Fibroblast of skin of scalp (primary cell): ENCODE measurements at regions not wholly inside any gene's neighbourhood (a gene's known extent, or its start where the extent isn't known, plus 50 kb on each side); places are given as distances from the start of the nearest gene placed in this dataset.
A peak's percentile ranks its signal among the peaks of the same experiment; 100 is the strongest.
"Not testable (repeated sequence)": the region's sequence is repeated elsewhere in the genome, so short reads cannot be mapped to it uniquely, and the experiment has no call there.

Source experiments
- DNase-seq: peaks from one replicate; pipeline ENCODE4 v3.0.0-alpha.2; 2013

DNA sequence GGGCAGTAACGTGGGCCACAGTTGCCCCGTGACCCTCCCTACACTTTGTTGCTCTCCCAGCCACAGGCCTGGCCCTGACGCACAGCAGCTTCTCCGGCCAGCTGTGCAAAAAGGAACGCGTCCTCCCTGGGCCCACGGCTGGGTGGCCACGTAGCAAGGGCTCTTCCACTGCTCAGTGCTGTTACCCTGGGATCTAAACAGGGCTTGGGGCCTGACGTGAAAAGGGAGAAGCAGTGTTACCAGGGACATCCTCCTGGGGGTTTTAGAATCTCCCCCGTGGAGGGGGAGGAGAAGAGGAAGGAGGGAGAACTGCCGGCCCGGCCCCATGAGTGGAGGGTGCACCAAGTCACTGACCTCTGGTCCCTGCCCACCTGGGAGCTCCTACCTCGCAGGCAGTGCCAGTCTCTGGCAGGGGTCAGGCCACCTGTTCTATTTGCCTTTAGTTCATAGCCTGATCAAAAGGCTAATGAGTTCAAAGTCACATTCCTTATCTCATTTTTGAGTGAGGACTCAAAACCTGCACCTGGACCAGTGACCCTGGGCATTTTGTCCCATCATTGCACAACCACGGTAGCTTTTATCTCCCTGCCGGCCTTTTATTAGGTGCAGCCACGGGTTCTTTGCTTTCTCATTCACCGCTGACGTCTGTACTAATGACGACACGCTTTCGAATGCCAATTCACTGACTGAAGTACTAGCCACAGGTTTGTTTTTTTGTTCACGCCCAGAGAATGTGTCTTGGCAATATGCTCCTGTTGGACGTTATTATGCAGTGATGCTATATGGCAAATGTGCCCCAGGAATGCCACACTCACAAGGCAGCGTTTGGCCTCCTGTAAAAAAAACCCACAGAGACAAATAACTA lies 4424.6 kb upstream of the TPTE start:
- not testable (repeated sequence) for DNase-seq

DNA sequence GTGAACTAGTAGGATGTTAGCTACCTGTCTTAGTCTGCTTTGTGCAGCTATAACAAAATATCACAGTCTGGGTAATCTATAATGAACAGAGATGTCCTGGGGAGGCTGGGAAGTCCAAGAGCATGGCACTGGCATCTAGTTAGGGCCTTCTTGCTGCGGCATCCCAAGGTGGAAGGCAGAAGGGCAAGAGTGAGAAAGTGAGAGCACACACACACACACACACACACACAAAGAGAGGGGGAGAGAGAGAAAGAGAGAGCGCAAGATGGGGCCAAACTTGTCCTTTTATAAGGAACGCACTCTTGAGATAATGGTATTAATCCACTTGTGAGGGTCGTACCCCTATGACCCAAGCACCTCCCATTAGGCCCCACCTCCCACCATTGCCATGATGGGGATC lies 4423.6 kb upstream of the TPTE start:
- DNase-seq = not testable (repeated sequence)

DNA sequence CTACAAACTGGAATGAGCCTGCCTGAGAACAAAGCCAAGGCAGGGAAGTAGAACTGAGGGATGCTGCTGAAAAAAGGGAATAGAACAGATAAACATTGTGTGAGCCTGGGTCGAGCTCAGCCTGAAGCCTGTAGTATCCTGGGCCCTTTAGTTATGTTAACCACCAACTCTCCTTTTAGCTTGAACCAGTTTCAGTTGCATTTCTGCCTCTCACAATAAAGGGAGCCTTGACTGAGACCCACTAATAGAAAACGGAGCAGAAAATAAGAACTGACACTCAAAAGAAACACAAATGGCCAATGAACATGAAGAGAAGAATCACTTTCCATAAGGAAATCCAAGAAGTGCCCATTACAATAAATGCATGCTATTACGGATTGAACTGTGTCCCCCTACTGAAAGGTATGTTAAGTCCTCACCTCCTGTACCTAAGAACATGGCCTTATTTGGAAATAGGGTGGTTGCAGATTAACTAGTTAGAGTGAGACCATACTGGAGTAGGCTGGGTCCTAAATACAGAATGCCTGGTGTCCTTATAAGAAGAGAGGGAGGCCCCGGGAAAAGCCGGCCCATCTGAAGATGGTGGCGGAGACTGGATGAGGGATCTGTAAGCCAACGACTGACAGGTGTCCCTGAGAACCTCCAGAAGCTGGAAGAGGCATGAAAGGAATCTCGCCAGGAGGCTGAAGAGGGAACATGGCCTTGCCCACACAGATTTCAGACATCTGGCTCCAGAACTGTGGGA lies 4423.0 kb upstream of the TPTE start:
- not testable (repeated sequence) for DNase-seq

DNA sequence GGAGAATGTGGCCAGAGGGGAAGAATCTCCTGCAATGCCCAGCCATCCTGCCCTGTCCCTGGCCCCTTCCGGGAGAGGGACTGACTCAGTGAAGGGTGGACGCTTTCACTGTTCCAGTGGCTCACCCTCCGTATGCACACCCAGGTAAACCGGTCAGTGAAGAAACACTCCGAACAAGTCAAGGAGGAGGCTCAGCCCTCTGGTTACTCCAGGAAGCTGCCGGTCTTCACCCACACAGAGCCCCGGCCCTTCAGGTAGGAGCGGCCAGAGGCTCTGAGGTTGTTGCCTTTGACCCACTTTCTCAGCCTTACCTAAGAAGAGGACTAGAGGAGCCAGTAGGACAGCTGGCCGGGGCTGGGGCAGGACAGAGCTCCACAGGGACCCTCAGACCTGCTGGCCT lies 4419.8 kb upstream of the TPTE start:
- not testable (repeated sequence) for DNase-seq

DNA sequence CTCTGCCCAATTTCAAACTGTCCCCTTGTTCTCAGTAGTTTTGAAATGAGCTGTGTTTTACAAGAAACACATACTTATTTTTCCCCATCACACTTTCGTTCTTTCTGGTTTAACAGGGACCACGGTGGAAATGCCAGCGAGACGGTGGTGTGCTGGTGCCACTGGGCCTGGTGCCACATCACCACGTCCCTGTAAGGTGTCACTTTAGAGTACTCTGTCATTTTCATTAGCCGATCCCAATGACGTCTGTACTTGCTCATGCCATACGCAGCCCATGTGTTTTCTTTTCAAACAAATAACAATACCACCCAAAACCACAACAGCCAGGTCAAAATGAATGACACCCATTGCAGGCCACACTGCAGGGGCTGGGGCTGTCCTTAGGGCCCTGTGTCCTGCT lies 4416.8 kb upstream of the TPTE start:
- DNase-seq = not testable (repeated sequence)

DNA sequence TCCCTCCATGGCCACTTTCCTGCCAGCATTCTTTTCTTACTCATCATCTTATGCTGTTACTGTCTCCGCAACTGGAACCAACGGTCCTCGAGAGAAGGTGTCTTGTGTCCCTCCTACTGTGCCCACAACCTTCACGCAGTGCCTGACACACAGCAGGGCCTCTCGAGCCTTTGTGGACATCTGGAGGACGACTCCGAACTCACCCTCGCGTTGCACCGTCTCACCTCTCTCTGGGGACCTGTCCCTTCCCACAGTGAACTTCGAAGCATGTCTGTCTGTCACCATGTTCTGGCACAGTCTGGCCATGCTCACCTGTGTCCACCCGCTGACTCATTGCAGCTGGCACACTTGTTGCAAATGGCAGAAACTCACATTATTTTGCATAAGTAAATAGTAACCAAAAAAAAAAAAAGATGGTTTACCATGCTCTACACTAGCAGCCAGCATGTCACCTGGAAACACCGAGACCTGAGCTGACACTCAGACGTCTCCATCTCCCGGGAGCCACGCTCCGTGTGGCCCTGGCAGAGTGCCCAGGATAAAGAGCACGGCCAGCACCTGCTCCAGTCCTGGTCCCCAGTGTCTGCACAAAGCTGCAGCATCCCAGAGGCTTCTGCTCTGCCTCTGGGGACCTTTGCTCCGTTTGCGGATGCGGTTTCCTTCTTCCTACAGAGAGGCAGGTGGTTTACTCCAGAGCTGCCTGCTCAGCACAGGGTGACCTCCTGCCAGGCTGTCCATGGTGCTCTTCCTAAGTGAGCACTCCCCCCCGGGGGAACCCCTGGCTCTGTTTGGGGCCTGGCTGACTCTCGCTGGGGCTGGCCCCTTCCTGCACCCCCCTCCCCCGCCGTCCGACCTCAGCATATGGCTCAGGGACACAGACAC lies 4414.5 kb upstream of the TPTE start:
- DNase-seq = not testable (repeated sequence)

DNA sequence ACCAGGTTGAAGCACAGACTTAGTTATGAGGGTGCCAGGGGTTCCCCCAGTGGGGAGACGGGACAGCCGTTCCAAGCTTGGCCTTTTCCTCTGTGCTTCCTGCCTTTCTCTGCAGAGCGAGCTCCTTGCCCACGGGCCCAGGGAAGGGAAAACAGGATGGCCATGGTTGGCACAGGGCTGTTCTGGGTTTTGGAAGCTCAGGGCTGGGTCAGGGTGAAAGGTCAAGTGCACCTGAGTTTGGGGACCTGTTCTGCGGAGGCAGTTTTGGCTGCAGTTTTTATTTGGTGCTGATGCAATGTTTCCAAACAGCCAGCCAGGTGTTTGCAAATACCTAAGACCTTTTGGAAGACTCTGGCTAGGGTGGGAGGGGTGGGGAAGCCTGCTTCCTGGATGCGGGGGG lies 4412.5 kb upstream of the TPTE start:
- DNase-seq = not testable (repeated sequence)

DNA sequence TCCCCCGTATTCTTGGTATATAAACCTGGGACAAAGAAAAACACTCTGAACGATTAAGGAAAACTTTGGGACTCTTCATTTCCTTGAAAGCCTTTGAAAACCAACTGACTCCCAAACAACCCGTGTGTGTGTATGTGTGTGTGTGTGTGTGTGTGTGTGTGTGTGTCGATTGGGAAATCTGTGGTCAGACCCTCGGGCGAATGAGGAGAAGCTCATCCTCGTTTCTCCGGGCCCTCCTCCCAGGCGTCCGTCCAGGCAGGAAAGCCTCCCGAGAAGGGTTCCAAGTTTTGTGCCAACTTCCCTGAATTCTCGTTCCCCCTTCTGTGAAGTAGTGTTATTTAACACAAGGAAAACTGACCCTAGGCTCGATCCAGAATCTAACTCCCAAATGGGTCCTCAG lies 4411.6 kb upstream of the TPTE start:
- peak; percentile 27 for DNase-seq

DNA sequence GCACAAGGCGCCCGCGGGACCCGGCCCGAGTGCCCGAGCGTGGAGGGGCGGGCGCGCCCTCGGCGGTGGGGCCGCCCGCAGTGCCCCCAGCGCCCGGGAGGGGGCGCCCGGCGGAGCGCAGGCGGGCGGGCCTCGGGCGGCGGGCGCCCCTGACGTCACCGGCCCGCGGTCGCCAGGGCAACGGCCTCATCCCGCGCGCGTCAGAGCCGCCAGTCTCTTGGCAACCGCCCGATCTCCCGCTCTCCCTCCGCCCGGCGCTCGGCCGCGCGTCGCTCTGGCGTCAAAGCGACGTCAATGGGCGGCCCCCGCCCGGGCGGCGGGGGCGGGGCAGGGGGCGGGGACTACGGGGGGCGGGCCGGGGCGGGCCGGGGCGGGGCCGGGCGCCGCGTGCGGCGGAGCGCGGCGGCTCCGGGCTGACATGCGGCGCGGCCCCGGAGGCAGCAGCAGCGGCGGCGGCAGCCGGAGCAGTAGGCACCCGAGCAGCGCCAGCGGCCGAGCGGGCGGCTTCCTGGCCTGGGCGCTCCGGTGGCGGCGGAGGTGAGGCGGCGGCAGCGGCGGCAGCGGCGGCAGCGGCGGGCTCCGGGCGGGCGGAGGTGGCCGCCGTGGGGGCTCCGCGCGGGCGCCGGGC lies 4410.6 kb upstream of the TPTE start:
- DNase-seq = not testable (repeated sequence)

DNA sequence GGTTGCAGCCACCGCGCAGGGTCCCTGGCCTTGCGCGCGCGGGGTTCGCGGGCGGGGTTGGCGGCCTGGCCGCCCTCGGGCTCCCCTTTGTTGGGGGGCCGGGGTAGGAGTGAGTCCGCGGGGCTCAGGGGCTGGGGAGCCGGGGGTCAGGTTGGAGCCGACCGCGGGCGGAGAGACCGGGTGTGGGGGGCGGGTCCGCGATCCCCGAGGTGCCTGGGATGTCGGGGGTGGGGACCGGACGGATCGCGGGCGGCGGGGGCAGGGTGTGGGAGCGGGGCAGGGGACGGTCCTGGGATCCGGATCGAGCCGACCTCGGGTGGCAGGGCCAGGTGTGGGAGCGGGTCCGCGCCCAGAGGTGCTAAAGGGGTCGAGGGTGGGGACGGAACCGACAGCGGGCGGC lies 4410.0 kb upstream of the TPTE start:
- not testable (repeated sequence) for DNase-seq

DNA sequence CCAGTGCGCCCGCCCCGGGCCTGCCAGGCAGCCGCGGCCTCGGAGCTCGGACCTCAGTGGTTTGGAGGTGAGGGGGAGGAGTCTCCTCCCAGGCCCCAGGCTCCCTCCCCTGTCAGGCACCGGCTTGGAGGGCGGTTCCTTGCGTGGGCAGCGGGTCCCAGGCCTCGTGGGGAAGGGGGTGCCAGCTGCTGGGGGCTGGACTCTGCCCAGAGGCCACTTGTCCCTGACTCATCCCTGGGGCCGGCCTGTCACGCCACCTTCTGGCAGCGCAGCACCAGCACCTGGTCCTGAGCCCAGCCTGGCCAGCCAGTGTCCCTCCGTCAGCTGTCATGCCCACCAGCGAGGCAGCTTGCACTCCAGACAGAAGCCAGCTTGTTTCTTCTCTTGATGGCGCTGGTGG lies 4403.0 kb upstream of the TPTE start:
- DNase-seq = not testable (repeated sequence)

DNA sequence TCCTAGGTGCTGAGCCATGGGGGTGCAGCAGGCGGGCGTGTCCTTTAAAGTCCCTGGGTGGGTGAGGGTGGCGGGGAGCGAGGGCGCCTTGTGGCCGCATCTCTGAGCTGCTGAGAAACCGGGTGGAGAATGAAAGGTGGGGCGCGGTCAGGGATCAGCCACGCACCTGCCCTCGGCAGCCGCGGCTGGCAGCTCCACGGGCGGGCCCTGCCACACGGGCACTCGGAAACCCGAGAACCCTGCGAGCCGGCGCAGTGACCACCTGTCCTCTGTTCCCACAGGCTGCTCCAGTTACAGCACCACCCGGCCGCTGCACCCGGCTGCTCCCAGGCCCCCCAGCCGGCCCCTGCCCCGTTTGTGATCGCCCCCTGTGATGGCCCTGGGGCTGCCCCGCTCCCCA lies 4400.5 kb upstream of the TPTE start:
- not testable (repeated sequence) for DNase-seq

DNA sequence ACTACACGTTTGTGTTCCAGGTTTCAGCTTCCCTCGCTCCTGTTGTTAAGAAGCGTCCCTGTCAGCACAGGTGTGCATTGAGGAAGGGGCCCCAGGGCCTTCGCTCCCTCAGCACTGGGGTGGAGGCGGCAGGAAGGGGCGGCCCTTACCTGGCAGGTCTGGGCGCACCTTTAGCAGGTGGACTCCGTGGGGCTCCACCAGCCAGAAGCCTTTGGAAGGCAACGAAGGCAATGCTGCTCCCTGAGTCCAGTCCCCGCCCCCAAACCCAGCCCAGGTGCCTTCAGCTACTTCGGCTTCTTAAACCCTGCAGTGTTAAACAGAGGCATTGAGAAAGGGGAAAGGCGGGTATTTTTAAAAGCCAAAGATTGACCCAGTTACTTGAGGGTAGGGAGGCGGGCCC lies 4398.8 kb upstream of the TPTE start:
- DNase-seq = not testable (repeated sequence)

DNA sequence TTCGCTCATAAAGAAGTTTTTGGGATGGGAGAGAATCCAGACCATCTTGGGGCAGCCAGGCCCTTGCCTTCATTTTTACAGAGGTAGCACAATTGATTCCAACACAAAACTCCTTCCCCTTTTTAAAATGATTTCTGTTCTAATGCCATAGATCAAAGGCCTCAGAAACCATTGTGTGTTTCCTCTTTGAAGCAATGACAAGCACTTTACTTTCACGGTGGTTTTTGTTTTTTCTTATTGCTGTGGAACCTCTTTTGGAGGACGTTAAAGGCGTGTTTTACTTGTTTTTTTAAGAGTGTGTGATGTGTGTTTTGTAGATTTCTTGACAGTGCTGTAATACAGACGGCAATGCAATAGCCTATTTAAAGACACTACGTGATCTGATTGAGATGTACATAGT lies 4398.2 kb upstream of the TPTE start:
- not testable (repeated sequence) for DNase-seq

DNA sequence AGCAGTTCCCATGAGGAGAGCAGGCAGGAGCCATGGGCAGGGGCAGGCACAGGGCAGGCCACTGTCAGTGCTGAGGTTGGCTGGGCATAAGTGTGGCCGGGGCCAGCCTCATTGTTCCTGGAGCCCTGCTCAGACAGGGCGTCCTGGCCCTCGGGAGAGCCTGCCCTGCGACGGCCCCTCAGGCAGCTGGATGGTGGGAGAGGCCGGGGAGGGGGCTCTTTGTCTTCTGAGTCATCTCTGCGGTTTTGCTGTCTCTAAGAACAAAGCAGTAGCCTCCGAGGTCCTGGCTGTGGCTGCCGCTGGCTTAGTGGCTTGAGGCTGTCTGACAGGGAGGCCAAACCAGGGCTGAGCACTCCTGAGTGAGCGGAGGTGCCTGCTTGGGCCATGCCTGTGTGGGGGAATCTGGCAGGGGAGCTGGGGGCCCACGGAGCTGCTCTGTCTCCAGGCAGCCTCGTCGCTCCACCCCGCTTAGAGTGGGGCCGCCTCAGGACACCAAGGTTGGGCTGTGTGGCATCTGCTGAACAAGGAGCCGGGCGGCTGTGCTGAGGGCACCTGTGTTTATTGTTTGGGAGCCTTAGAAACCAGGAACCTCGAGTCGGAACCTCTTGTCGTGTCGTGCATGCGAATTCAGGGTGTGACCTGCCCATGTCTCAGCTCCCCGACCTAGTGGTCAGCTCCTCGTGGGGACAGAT lies 4395.7 kb upstream of the TPTE start:
- peak; percentile 40 for DNase-seq

DNA sequence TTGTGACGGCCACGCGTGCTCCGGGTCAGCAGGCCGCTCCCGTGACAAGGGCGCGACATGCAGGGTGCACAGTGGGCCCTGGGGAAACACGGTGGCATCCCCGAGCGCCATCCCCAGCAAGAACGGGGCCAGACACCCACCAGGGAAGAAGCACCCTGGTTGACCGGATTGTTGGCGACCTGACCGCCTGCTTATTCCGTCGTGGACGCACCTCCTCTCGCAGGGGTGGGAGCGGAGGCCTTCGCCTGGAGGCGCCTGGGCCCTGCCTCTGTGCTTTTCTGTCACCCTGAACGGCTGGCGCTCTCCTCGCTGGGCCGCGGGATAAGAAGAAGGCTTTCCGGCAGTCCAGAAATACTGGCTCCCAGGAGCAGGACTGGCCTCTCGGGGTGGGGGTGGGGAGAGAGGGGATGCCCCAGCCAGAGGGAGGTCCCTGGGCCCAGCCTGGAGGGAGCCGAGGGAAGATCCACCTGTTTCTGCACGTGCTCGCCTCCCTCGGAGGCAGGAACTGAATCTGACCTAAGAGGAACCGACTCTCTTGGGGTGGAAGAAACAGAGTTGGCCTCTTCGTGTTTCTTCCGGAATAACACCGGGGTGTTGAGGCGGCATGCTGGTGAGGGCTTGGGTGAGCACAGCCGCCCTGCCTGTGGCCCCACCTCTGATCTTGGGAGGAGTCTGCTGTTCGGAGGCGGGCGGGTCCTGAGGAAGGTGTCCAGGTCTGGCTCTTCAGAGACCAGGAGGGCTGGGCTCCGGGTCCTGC lies 4394.2 kb upstream of the TPTE start:
- not testable (repeated sequence) for DNase-seq

DNA sequence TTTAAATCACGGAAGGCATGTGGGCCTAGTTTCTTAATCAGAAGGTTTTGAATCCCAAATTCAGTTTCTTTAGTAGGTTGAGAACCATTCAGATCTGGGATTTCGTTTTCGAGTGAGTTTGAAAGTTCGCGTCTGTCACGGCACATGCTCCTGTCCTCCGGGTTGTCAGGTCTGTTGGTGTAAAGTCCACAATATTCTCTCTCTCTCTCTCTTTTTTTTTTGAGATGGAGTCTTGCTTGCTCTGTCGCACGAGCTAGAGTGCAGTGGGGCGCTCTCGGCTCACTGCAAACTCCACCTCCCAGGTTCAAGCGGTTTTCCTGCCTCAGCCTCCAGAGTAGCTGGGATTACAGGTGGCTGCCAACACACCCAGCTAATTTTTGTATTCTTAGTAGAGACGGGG lies 4390.6 kb upstream of the TPTE start:
- DNase-seq = not testable (repeated sequence)

DNA sequence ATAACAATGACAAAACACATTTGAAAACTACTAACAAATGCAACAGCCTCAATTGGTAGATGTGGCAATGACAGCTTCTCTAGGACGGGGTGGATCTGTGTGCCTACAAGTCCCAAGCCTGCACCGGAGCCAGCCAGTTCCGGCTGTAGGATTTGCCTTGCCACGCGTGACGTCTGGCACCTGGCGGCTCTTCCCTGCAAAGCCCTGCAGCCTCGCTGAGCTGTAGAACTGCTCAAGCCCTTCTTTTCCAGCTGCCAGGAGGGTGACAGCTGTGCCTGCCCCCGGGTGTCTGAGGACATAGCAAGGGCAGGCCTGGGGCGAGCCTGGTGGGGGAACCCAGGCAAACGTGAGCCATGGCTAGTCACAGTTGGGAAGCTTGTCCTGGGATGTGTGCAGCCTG lies 4388.0 kb upstream of the TPTE start:
- not testable (repeated sequence) for DNase-seq

DNA sequence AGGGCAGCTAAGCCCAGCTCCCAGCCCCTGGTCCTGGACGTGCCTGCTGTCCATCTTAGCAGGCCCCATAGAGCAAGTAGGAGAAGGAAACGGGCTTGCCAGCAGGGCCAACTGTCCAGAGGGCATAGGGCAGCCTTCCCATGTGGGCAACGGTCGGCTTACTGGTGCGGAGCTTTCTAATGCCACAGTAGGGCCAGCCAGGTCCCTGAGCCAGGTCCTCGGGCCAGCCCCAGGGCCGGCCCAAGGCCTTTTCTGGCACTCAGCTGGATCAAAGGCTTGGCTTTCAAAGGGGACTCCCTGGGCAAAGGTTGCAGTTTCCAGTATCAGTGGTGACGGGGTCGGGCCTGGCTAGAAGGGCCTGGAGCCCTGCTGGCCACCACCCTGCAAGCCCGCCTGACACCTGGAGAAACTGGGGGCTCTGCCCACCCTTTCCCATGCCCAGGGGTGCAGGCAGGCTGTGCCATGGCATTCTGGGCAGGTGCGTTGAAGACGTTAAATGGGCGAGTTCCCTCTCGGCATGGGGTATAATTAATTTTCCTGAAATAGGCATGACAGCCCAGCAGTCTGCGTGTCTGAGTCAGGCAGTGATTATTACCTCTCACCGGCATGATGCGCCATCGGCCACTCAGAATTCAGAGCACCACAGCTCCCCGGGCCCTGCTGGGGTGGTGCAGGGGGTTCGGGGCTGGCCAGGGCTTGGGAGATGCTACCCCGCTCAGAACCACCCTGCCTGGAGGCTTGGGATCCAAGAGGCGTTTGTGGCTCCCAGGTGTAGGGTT lies 4387.3 kb upstream of the TPTE start:
- not testable (repeated sequence) for DNase-seq

DNA sequence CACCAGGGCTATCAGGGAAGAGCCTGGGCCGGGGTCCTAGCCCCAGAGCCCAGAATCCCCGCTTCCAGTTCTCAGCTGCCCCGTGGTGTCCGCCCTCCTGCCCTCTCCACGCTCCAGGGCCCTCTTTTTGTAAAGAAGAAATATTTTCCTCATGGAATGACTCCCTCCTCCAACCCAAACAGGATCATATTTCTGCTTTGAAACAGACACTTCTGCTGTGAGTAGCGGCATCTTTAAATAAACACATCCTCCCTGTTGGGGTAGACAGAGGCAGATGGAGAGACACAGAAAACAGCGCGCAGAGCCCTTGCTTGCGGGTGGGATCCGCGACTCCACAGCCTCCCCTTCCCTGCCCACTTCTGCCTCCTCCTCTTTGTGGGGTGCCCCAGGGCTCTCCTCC lies 4384.7 kb upstream of the TPTE start:
- DNase-seq = not testable (repeated sequence)
